ENCODE measurements at regions not wholly inside any gene's neighbourhood (a gene's known extent, or its start where the extent isn't known, plus 50 kb on each side); places are given as distances from the start of the nearest gene placed in this dataset.
"Not testable (repeated sequence)": the region's sequence is repeated elsewhere in the genome, so short reads cannot be mapped to it uniquely, and the experiment has no call there.

- Histone ChIP-seq H3K27me3 (no peaks in the 10 kb centered on the region), H3K9me3 (no peaks in the 10 kb centered on the region), H3K4me3 (no peak overlapping the region), H3K4me1 (no peaks in the 10 kb centered on the region), H3K36me3 (no peaks in the 10 kb centered on the region), H3K27ac (no peak overlapping the region)
- 69 to 79% methylated on average over 5 of the region's 5 CpGs for WGBS, 2 donors
- TF ChIP-seq POLR2A (IDR thresholded peaks at IDR 0.05) (no peak), EP300 (IDR thresholded peaks at IDR 0.05) (no peak), CTCF (IDR thresholded peaks at IDR 0.05) (no peak)
- DNase-seq (ENCODE audit: low spot score in 2 of 2) = no peak
Measured at GRCh38 chr2:90079374-90079773, 1387.9 kb downstream of the RPIA start.

DNA sequence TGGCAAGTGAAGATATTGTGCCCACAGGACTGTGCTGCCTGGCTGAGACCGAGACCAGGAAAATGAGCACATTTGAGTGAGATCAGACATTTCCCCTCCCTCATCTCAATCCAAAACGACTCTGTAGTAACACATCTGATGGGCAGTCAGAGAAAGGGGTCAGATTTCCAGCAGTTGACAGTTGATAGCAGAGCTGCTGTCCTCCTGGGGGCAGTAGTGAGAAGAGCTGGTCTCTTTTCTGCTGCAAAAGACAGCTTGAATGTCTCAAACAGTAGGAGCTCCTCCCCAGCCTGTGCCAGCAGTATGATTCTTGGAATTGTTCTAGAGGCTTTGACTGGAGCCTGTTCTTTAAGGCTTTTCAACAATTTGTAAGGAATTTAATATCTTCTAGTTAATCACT lies 1396.3 kb downstream of the RPIA start:
- DNase-seq (ENCODE audit: low spot score in 2 of 2); H3K4me1 ChIP-seq; H3K9me3 ChIP-seq; H3K36me3 ChIP-seq; H3K27me3 ChIP-seq; H3K27ac ChIP-seq; H3K4me3 ChIP-seq: not testable (repeated sequence)
- 9 to 23% methylated on average over 2 of the region's 2 CpGs for WGBS, 2 donors

- H3K9me3 ChIP-seq; H3K27ac ChIP-seq; H3K36me3 ChIP-seq; H3K4me3 ChIP-seq; H3K4me1 ChIP-seq; DNase-seq (ENCODE audit: low spot score in 2 of 2); H3K27me3 ChIP-seq: not testable (repeated sequence)
- no CpG with 5 or more reads among the region's 4 CpGs for WGBS, 2 donors
Measured at GRCh38 chr2:90093571-90094270, 1402.2 kb downstream of the RPIA start.

DNA sequence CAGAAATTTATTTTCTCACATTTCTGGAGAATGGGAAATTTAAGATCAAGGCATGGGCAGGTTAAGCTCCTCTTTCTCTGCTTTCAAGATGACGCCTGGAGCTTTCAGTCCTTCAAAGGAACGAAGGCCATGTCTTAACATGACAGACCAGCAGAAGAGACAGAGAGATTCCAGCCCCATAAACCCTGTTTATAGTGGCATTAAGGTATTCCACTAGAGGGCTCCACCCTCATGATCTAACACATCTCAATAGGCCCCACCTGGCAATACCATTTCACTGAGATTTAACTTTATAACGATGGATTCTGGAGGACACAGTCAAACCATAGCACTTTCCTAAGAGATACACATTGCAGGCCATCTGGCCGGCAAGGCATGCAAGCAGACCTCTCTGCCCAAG lies 1406.1 kb downstream of the RPIA start:
- 72 to 84% methylated on average over 2 to 3 of the region's 4 CpGs for WGBS, 2 donors
- H3K27ac ChIP-seq = not testable (repeated sequence)

GRCh38 chr2:90105142-90105541 lies 1413.7 kb downstream of the RPIA start:
- 0 to 46% methylated on average over 1 to 4 of the region's 4 CpGs for WGBS, 2 donors
- not testable (repeated sequence) for H3K36me3 ChIP-seq; H3K4me1 ChIP-seq; H3K4me3 ChIP-seq; H3K27ac ChIP-seq; DNase-seq (ENCODE audit: low spot score in 2 of 2); H3K9me3 ChIP-seq; H3K27me3 ChIP-seq

More for the DNA sequence above, 1406.1 kb downstream of the RPIA start:
- H3K36me3 ChIP-seq; H3K9me3 ChIP-seq; H3K4me3 ChIP-seq; DNase-seq (ENCODE audit: low spot score in 2 of 2); H3K4me1 ChIP-seq; H3K27me3 ChIP-seq: not testable (repeated sequence)

DNA sequence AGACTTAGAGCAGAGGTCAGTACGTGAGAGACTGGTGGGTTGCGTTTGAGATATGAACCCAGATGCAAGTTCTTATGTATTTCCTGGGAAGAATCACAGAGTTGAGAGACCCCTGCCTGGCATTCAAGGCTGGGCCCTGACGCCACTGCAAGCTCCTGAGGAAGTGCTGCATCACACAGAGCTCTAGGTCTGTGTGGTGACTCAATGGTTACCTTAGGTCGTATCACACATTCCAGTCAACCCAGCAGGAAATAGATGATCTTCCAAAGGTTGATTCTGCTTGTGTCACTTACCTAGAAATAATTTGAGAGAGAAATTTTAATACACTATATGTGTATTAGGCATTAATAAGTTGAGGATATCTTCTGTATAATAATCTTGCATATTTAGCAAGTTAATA lies 1431.9 kb downstream of the RPIA start:
- not testable (repeated sequence) for DNase-seq (ENCODE audit: low spot score in 2 of 2); H3K4me3 ChIP-seq; H3K27me3 ChIP-seq; H3K36me3 ChIP-seq; H3K4me1 ChIP-seq; H3K27ac ChIP-seq; H3K9me3 ChIP-seq
- WGBS, 2 donors = 55 to 100% methylated on average over 1 to 4 of the region's 4 CpGs

DNA sequence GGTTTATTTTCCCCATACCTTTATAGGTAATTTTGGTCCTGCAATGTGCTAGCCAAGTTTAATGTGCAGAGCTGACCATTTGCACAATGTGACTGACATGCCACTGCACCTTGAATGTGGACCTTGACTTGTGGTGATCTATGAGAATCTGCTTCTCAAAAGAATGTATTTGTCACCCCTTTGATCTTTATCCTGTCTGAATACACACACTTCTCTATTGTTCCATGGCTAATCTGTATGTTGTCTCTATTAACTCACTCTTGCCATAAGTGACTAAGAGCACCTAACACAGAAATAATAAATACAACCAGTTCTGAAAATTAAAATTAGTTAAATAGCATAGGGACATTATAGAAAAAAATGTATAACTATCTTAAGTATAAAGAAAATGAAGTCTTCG lies 1447.6 kb downstream of the RPIA start:
- not testable (repeated sequence) for H3K27ac ChIP-seq; H3K4me3 ChIP-seq; DNase-seq (ENCODE audit: low spot score in 2 of 2); H3K4me1 ChIP-seq; H3K9me3 ChIP-seq; H3K27me3 ChIP-seq; H3K36me3 ChIP-seq
- WGBS, 2 donors = 91 to 100% methylated on average over 1 of the region's 1 CpG

GRCh38 chr2:90141558-90141957 lies 1450.1 kb downstream of the RPIA start:
- not testable (repeated sequence) for H3K27ac ChIP-seq; H3K4me1 ChIP-seq; H3K27me3 ChIP-seq; H3K9me3 ChIP-seq; H3K36me3 ChIP-seq; H3K4me3 ChIP-seq; DNase-seq (ENCODE audit: low spot score in 2 of 2)
- 36 to 80% methylated on average over 4 to 5 of the region's 5 CpGs for WGBS, 2 donors

GRCh38 chr2:90151805-90152204 lies 1460.3 kb downstream of the RPIA start:
- H3K9me3 ChIP-seq; H3K27me3 ChIP-seq; DNase-seq (ENCODE audit: low spot score in 2 of 2); H3K36me3 ChIP-seq; H3K4me3 ChIP-seq; H3K27ac ChIP-seq; H3K4me1 ChIP-seq: not testable (repeated sequence)

DNA sequence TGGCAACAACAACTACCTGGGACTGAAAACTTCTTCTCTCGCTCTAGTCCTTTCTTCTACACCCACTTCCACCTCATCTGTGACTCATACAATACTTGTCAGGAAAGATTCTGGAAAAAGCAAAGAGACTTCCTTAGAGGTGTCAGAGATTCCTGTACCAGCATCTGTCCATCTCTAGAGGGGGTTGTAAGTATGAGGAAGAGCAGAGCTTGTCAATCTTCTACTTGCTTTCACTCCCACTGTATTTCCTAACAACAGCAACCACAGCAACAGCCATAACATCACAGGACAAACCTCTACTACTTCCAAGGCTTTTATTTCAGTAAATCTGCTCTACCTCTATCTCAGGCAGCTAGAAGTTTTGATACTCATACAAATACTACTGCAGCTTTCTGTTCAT lies 1479.5 kb downstream of the RPIA start:
- not testable (repeated sequence) for DNase-seq (ENCODE audit: low spot score in 2 of 2); H3K36me3 ChIP-seq; H3K4me3 ChIP-seq; H3K9me3 ChIP-seq; H3K27me3 ChIP-seq; H3K27ac ChIP-seq; H3K4me1 ChIP-seq
- 75 to 90% methylated on average over 1 of the region's 1 CpG for WGBS, 2 donors

DNA sequence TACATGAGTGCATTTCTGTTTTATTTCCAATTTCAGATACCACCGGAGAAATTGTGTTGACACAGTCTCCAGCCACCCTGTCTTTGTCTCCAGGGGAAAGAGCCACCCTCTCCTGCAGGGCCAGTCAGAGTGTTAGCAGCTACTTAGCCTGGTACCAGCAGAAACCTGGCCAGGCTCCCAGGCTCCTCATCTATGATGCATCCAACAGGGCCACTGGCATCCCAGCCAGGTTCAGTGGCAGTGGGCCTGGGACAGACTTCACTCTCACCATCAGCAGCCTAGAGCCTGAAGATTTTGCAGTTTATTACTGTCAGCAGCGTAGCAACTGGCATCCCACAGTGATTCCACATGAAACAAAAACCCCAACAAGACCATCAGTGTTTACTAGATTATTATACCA lies 1481.6 kb downstream of the RPIA start:
- not testable (repeated sequence) for H3K36me3 ChIP-seq; H3K4me3 ChIP-seq; H3K27ac ChIP-seq; DNase-seq (ENCODE audit: low spot score in 2 of 2); H3K4me1 ChIP-seq; H3K27me3 ChIP-seq; H3K9me3 ChIP-seq
- WGBS, 2 donors = 67 to 89% methylated on average over 1 to 2 of the region's 2 CpGs

GRCh38 chr2:90179591-90179990 lies 1488.1 kb downstream of the RPIA start:
- not testable (repeated sequence) for H3K4me1 ChIP-seq; H3K27me3 ChIP-seq; H3K27ac ChIP-seq; H3K36me3 ChIP-seq; H3K4me3 ChIP-seq; DNase-seq (ENCODE audit: low spot score in 2 of 2); H3K9me3 ChIP-seq
- 32 to 43% methylated on average over 2 to 3 of the region's 3 CpGs for WGBS, 2 donors

Data from tibial nerve (tissue), 4 donors.